Cardiac fibroblast (primary cell): ENCODE measurements at regions not wholly inside any gene's neighbourhood (a gene's known extent, or its start where the extent isn't known, plus 50 kb on each side); places are given as distances from the start of the nearest gene placed in this dataset.
"Not testable (repeated sequence)": the region's sequence is repeated elsewhere in the genome, so short reads cannot be mapped to it uniquely, and the experiment has no call there.

Experiments
- DNase-seq, 2 donors: peaks; one replicate each; pipeline versions ENCODE4 v3.0.0 to v3.0.0-alpha.2; 2010; ENCODE audit warnings: low read depth in 2 of 2
- H3K4me3 ChIP-seq, 2 donors: replicated peaks in 1 of 2; 1 replicate in 1 of 2; 2 replicates in 1 of 2; pipeline ENCODE4 v1.5.1; 2011; ENCODE audit warnings: low read depth in 2 of 2, low read length in 2 of 2, mild to moderate bottlenecking in 2 of 2, moderate library complexity in 1 of 2
- TF ChIP-seq, protein P1 (sequence below): IDR thresholded peaks from one replicate; pipeline ENCODE4 v1.5.1; 2011; ENCODE audit warnings: low read depth, mild to moderate bottlenecking, low read length, inconsistent platforms

DNA sequence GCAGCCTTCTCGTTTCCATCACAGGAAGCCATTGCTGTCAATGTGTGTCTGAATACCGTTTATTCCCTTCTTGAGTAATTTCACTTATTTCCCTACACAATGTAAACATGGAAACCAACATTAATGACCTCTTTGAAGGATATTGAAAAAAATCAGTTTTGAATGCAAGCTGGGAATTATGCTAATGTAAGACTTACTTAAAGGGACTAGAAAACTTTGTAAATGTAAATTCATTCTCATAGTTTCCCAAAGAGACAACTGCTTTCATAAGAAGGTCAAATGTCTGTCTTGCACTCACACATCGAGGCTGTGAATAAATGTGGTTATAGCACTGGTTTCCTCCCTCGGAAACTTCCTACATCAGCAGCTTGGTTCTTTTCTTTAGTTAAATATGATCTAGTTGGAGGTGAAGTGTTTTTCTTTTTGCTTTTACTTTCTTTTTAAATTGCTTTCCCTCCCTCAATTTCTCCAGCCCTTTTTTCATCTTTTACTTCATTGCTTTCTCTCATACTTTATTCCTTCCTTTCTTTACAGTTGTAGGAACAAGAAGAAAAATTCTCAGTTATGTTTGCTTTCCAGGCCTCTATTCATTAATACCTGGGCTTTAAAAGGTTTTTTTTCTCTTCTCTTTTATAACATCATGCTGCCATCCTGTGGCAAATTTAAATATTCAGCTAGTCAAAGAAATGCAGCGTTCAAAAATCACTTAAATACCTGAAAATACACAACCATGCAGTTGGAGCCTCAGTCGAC is 108.3 kb downstream of the TNFAIP3 start:
- H3K4me3 ChIP-seq: no peak overlapping the region
- peak; percentile 47 to 66 for DNase-seq
- TF ChIP-seq, protein P1, sequence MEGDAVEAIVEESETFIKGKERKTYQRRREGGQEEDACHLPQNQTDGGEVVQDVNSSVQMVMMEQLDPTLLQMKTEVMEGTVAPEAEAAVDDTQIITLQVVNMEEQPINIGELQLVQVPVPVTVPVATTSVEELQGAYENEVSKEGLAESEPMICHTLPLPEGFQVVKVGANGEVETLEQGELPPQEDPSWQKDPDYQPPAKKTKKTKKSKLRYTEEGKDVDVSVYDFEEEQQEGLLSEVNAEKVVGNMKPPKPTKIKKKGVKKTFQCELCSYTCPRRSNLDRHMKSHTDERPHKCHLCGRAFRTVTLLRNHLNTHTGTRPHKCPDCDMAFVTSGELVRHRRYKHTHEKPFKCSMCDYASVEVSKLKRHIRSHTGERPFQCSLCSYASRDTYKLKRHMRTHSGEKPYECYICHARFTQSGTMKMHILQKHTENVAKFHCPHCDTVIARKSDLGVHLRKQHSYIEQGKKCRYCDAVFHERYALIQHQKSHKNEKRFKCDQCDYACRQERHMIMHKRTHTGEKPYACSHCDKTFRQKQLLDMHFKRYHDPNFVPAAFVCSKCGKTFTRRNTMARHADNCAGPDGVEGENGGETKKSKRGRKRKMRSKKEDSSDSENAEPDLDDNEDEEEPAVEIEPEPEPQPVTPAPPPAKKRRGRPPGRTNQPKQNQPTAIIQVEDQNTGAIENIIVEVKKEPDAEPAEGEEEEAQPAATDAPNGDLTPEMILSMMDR: peak; percentile 31

DNA sequence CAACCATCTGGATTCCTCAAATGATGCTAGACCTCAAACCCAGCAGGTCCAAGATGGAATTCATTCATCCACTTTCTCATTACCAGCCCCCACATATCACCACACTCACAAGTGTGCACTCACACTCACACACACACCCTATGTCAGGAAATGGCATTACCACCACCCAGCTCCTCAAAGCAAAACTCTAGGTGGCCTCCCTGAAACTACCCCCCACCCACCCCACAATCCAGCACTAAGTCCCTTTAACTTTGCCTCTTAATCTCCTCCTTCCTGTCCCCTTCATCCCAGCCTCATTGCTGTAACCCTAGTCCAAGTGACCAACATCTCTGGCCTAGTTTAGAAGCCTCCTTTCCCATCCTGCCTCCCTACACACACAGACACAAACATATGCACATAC is 109.4 kb downstream of the TNFAIP3 start:
- no peak overlapping the region for H3K4me3 ChIP-seq
- DNase-seq: no peak
- TF ChIP-seq, protein P1: no peak

DNA sequence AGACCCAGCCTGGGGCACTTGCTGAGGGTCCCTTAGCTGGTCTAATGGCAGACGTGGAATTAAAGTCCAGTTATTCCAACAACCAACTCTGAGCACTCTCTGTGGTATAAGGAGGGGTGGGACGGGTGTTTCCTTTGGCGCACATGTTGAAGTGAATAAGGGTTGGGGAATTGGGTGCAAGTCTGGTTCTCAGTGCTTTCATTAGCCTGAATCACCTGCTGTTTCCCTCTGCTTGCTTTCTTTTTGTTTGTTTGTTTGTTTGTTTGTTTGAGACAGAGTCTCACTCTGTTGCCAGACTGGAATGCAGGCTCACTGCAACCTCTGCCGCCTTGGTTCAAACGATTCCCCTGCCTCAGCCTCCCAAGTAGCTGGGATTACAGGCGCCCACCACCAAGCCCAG is 110.1 kb downstream of the TNFAIP3 start:
- H3K4me3 ChIP-seq: no peak overlapping the region
- TF ChIP-seq, protein P1: no peak
- no peak for DNase-seq

DNA sequence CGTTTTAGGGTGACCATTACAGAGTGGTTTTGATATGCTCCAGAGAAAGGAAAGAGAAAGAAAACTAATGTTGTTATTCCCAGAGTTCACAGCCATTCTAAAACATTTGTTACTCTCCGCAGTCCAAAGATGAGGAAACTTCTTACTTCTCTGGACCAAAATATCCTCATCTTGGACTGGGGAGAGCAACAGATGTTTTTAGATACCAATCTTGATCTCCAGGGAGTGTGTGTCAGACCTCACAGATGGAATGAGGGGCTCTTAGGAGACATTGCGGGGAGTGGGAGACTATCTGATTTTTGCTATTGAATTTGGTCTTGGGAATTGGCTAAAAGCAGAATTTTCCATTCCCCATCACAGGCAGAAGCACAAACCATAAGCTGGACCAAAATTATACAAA is 110.8 kb downstream of the TNFAIP3 start:
- peak in 1 of 2 donors; percentile 14 for DNase-seq
- H3K4me3 ChIP-seq: no peak overlapping the region
- TF ChIP-seq, protein P1: no peak

DNA sequence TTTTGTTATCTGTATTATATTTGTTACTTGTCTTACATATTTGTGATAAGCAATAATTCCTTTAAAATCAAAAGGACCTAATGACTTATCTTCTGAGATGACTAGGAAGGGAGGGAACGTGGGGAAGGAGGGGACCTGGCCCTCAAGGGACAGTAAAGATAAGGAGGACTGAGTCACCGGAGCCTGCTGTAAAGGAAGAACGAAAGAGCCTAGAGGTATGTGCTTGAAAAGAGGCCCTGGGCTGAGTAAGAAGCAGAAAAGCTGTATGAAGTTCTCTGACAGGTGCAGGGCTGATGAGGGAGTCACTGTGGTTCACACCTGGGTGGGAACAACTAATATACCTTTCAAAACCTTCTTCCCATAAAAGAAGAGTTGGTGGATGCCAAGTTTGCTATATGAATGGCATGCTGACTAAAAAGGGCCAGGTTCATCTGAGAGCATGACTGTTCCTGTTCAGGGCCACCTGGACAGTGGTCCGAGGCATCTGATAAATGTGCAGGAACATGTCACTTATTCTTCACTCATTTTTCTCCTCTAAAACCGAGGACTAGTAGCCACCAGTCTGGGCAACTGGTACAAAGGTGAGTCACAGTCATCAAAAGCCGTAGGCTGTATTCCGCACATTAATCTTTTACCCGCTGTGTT is 111.3 kb downstream of the TNFAIP3 start:
- TF ChIP-seq, protein P1: no peak
- DNase-seq: peak in 1 of 2 donors; percentile 55
- no peak overlapping the region for H3K4me3 ChIP-seq

DNA sequence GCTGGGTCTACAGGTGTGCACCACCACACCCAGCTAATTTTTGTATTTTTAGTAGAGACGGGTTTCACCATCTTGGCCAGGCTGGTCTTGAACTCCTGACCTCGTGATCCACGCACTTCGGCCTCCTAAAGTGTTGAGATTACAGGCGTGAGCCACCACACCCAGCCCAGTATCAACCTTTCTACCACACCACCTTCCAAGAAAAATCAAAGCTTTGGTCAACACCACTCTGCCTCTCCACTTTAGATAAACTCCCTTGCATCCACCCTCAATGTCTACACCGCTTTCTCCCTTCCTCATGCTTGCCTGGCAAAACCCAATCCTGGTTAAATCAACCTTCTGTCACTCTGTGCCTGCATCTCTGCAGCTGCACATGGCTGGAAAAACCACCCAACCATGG is 112.2 kb downstream of the TNFAIP3 start:
- not testable (repeated sequence) for H3K4me3 ChIP-seq, DNase-seq

DNA sequence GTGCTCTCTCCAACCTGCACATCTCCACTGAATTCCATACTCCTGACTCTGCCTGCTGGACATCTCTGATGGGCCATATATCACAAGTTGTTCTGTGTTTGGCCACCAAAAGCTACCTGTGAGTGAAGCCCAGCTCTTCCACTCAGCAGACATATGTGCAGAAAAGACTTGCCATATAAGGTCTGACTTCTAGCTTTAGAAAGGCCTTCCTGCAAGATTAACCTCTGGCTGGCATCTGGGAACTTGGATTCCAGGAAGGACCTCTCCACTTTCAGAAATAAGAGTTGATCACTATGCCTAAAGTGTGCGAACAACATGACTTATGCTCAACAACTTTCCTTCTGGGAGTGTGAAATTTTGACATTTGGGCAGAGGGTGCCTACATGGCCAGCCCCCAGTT is 113.7 kb downstream of the TNFAIP3 start:
- H3K4me3 ChIP-seq: no peak overlapping the region
- DNase-seq: no peak
- TF ChIP-seq, protein P1: no peak
